GF-D8 (cell line): ENCODE measurements at regions not wholly inside any gene's neighbourhood (a gene's known extent, or its start where the extent isn't known, plus 50 kb on each side); places are given as distances from the start of the nearest gene placed in this dataset.

ENCODE experiments used
- DNase-seq: peaks from one replicate; lab custom pipeline; 2025; lab: John Stamatoyannopoulos, UW

DNA sequence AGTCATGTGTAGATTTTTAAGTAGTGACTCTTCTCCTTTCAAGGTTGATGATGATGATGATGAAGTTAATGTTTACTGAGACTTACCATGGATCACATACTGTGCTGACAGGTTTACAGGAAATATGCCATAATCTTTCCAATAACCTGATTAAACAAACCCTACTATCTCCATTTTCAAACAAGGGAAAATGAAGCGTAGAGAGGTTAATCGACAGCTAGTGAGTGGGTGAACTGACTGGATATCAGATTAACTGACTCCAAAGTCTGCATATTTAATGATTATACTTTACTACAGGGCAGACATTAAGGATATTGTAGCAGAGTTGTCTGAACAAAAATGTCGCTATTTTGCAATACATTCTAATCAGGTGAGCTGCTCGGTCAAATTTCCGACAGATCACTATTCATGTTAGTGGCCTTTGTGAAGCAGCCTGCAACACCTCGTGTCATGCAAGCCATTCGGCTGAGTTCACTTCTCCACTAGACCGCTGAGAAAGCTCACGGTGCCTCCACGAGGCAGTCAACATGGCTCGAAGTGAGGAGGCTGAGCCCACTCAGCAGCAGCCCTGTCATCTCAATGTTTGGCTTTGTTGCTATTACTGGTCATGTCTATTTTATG is 264.2 kb downstream of the NFKBIZ start:
- no peak for DNase-seq

DNA sequence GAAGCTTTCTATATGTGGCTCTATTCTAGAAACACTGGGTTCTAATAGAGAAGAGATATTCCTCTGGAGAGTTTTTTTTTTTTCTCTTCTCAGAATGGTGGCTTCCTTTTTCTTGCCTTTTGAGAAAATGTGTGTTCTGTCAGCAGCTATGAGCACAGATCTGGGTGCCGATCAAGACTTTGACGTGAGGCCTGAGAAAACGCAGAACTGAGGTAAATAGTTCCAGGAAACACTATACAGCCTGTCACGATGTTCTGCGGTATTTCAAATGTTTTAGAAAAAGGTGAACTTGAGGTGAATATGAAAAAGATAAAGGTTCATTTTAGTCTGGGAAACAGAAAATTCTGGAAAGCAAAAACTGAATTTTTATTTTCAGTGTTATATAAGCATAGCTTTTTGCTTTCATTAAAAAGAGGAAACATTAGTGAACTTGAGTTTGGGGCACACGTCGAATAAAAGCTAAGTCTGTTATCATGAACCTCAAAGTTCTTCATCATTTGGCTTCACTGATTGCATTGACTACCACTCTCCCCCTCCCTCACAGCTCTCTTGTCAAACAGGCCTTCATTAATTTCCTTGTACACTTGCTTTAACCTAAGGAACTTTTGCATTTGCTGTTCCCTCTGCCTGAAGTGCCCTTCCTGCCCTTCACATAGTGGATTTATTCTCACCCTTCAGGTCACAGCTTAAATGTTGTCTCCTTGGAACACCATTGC is 265.1 kb downstream of the NFKBIZ start:
- no peak for DNase-seq

DNA sequence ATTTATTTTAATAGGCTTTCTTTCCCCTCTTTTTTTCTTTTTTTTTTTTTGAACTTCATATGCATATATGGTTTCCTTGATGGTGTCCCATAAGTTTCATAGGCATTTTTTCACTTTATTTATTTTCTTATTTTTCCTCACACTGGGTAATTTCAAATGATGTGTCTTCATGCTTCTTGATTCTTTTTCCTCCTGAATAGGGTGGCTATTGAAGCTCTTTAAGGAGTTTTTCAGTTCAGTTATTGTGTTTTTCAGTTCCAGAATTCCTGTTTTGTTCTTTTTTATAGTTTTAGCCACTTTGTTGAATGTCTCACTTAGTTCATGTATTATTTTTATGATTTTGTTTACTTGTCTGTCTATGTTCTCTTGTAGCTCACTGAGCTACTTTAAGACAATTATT is 273.2 kb downstream of the NFKBIZ start:
- DNase-seq = no peak

DNA sequence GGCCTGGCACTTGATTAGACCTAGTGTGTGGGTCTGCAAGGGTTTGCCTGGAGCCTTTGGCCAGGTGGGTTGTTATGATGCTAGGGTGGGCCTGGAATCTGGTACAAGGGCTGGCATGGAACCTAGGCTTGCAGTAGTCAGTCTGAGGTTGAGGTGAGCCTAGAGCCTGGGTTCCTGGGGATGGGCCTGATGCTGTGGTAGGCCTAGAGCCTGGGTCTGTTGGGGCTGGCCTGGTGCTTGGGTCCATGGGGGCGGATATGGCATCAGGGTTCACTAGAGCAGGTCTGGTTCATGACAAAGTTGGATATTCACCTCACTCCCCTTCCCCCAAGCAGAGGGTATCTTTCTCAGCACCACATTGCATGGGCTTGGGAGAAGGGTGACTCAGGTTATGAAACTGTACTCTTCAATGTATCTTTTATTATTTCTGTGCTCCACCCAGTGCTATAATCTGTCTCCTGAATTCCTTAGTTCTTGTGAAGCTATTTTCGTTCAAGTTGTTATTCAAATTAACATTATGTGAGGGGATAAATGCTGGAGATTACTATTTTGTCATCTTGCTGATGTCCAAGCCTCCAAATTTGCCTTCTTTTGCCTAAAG is 274.4 kb downstream of the NFKBIZ start:
- no peak for DNase-seq

DNA sequence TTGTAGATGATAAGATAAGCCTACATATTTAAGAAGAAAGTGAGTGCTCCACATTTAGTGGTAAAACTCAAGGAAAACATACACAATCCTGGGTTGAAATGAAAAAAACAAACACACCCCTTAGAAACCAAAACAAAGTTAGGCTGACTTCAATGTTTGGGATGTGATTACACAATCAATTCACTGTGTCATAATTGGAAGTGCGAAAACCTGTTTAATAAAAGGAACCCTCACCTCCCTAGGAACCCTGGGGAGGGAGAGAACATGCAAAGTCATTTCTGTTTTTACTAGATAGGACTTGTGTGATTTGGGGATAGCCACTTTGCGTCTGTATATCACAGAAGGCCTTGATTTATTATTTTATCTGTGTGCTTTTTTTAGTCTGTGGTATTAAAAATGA is 275.0 kb downstream of the NFKBIZ start:
- DNase-seq = no peak

DNA sequence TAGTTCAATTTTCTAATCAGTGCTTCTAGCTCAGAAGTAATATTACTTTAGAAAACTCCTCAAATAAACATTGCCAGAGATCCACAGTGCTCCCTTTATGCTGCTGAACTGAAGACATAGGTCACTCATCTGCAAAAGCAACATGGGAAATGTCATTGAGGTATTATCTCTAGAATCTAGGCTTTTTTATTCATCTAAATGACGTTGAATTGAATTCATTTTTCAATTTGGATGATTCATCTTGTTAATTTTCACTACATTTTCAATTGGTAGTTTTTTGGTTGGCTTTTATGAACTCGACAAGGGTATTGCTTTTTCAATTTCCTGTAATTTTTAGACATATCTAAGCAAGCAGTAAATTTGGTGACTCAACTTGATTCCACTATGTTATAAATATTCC is 275.4 kb downstream of the NFKBIZ start:
- DNase-seq = no peak

DNA sequence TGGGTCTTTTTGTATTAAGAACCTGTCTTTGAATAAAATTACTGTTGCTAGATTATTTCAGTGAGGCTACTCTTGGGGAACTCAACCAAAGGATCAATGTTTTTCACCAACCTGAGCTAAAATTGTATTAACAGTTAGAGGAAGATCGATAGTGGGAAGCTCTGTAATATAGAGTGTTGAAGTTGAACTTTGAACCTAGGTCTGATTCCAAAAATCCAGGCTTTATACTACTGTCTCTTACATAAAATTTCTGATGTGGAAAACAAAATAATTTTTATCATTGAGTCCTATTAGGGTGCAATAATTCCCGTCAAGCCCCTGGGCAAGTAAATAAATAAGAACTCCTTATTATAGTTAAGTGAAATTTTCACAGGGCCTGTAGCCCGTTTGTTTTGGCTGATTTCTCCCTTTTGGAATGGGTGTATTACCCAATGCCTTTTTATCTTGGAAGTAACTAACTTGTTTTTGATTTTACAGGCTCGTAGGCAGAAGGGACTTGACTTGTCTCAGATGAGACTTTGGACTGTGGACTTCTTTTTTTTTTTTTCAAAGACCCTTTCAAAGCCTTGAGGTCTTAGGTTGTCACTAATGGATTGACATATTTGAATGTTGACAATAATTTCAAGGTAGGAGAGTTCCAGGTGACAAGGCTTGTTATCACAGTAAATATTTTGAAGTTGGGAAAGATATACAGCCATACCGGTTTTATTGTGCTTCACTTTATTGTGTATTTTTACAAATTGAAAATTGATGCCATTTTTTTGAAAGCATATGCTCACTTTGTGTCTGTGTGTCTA is 276.1 kb downstream of the NFKBIZ start:
- no peak for DNase-seq

DNA sequence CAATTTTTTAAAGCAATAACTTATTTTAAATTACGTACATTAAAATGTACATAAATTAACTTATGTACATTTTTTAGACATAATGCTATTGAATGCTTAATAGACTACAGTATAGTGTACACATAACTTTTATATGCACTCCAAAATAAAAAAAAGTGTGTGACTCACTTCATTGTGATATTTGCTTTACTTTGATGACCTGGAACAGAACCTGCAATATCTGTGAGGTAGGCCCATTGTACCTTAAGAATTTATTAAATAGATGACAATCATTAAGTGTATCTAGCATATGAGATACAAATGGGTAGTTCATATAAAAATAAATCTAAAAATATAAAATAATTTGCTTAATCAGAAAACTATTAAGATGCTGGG is 276.7 kb downstream of the NFKBIZ start:
- no peak for DNase-seq

DNA sequence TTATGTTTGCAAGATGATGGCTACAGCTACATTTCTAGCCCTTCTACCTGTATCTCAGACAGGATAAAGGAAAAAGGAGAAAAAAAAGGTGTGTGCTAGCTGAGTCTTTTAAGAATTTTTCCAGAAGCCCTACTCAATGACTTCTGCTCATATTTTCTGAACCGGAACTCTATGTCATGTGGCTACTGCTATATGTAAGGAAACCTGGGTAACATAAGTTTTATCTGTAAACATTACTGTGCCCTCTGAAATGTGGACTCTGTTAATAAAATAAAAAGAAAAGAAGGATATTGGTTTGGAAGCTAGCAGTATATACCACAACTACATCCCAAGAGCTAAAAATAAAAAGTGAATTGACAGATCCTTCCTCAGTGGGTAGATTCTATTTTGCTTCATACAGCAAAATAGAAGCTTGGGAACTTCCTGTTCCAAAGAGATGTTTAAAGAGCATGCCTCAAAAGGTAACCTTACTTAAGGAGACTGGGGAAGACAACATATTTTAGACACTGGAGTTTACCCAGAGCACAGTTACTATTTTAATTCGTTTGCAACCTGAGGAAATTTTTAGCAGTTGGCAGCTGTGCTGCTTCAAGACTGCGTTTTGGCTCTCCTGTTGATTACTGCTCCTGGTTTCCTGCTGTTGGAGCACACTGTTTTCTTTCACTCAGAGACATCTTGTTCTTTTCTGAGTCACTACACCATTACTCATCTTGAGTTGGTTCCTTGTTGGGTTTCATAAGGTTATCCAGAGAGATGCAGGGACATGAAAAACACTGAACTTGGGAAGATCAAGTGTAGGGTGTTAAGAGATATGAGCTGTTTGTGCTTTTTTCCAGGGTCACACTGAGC is 280.7 kb downstream of the NFKBIZ start:
- no peak for DNase-seq

DNA sequence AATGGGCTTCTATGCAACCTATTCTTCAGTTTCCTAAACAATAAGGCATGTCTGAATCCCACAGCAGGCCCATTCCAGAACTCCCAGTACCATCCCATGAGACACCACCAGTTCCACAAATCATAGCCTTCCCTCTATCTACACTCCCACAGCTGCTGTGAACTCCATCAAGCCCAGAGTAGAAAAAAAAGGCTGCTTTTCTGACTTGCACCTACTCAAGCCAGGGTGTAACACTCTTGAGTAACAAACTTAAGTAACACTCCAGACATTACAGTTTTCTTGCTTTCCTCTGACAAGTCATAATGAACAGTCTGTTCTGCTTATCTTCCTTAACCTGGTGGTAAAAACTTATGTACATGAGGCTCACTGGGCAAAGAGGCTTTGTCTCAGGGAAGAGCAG is 283.1 kb downstream of the NFKBIZ start:
- no peak for DNase-seq

DNA sequence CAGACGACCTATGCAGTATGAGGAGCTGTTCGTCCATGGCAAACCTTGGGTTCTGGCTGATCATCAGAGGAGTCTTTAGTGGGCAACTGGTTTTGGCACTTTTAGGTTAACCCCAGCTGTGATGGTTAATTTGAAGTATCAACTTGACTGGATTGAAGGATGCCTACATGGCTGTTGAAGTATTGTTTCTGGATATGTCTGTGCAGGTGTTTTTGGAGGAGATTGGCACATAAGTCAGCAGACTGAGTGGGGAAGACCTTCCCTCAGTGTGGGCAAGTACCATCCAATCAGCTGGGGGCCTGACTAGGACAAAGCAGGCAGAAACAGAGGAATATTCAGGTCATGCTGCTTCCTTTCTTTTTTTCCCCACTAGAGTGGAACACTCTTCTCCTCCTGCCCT is 284.1 kb downstream of the NFKBIZ start:
- DNase-seq = no peak

DNA sequence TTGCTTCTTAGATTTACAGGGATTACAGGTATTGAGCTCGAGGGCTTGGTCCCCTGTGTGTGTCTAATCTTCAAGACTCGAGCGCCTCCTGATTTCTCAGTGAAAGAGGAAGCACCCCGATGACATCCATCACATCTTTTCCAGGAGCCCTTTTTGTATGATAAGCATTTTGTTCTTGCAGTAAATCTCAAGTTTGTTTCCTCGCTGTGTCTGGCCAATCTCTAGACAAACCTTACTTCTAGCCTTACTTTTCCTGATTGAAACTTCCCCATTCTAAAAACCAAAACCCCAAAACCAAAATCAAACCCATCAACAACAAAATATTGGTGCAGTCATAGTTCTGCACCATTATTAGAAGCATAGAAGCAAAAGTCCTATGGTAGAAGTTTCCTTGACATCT is 286.0 kb downstream of the NFKBIZ start:
- DNase-seq = no peak

DNA sequence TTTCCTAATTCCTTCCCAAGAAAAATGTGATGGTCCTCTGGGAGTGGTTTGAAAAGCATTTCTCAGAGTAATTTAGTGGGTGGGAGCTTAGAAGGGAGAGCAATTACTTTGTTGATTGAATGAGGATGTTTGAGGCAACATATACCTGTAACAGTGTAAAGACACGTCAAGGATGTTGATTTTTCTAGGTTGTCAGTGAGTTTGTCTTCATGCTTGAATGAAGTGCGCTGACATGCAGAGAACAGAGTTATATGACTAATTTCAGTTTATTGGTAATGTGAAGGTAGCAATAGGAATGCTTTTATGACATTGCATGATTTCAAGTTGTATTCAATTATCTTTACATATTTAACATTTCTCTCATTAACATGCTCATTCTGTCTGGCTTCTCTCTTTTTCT is 286.9 kb downstream of the NFKBIZ start:
- no peak for DNase-seq

DNA sequence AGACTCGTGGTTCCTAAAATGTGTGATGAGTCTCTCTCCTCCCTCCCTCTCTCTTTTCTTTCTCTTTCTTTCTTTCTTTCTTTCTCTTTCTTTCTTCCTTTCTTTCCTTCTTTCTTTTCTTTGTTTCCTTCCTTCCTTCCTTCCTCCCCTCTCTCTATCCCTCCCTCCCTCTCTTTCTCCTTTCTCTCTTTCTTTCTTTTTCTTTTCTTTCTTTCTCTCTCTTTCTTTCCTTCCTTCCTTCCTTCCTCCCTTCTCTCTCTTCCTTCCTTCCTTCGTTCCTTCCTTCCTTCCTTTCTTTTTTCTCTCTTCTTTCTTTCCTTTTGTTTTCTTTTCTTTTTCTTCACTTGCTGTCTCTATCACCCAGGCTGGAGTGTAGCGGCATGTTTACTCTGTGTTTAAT is 290.8 kb downstream of the NFKBIZ start:
- no peak for DNase-seq

DNA sequence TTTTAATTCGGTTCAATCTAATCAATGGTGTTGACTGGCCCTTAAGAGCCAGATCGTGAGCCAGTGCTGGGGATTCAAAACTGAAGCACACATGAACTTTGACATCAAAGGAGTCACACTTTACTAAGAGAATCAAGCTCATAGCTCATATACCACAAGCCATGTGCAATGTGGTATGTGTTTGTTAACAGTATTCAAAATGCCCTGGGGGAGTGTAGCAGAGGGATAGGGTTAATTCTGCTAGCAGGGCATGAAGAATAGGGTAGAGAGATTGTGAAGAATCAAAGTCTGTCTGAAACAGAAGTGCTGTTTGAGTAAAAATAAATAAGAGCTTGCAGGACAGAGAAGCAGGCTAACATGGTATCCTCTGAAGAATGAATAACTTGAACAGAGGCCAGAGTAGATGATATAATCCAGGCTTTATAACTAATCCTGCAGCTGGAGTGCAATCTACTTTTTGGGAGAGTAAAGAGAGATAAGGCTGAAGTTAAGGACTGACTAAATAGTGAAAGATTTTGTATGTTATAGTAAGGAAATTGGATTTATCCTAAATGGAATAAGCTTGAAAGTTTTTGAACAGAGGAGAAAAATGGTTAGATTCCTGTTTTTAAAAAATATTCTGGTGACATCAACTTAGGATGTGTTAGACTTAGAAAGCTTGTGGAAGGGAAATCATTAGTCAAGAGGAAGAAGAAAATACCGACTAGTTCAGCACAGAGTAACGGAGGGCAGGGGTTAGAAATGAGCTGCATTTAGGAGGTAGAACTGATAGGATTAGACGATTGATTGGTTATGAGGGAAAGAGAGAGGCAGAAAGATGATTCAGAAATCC is 292.0 kb downstream of the NFKBIZ start:
- DNase-seq = no peak

DNA sequence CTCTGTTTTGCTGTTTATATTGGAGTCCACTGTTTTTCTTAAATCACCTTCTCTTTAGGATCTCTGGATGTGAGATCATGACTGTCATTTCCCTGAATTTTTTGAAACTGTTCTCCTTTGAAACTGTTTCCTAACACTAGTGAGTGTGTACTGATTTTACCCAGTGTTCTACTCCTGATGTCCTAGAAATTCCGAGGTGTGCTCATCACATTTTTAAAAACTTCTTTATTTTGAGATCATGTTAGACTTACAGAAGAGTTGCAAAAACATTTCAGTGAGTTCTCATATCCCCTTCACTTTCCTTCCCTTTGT is 292.6 kb downstream of the NFKBIZ start:
- DNase-seq = no peak

DNA sequence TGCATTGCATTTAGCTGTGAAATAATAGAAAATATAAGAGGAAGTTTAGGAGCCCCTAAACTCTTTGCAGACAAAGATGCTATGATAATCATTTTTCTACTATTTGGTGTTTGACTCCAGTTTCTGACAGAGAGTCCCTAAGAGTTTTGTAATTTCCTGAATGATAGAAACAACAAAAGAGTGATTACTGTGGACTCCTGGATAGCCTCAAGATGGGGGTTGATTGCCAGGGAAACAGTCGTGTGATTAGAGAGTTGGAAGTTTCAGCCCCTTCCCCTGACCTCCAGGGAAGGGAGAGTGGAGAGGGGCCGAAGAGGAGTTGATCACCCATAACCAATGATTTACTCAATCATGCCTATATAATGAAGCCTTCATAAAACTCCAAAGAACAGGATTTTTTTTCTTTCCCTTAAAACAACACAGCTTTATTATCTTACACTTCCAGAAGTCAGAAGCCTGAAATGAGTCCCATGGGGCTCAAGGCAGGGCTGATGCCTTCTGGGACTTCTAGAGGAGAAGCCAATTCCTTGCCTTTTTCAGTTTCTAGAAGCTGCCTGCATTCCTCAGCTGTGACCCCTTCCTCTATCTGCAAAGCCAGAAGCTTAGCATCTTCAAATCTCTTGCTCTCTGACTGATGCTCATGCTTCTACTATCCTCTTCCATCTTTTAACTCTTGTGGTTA is 292.3 kb upstream of the ZPLD1 start:
- DNase-seq = no peak

DNA sequence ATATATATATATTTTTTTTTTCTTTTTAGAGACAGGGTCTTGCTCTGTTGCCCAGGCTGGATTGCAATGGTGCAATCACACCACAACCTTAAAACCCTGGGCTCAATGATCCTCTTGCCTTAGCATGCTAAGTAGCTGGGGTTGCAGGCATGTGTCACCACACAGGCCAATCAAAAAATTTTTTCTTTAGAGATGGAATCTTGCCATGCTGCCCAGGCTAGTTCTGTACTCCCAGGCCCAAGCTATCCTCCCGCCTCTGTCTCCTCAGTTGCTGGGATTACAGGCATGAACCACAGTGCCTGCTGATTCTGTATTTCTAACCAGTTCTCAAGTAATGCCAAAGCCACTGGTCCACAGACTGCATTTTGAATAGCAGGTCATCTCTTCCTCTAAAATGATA is 291.3 kb upstream of the ZPLD1 start:
- DNase-seq = no peak

DNA sequence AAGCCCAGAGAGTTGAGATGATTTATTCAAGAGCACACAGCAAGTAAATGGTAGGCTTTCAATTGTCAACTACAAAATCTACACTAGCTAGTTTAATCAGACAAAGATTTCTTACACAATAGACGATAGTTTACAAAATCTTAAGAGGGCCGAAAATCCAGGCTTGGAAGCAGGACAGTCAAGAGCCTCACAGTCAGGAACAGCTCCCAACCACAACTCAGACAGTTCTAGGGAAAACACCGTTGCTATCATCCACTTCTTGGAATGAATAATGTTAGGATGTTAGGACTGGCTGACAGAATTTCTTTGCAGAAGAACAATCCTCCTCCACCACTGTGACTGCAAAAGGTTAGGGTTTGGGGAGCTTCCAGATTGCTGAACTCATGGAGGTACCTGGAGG is 290.8 kb upstream of the ZPLD1 start:
- no peak for DNase-seq

DNA sequence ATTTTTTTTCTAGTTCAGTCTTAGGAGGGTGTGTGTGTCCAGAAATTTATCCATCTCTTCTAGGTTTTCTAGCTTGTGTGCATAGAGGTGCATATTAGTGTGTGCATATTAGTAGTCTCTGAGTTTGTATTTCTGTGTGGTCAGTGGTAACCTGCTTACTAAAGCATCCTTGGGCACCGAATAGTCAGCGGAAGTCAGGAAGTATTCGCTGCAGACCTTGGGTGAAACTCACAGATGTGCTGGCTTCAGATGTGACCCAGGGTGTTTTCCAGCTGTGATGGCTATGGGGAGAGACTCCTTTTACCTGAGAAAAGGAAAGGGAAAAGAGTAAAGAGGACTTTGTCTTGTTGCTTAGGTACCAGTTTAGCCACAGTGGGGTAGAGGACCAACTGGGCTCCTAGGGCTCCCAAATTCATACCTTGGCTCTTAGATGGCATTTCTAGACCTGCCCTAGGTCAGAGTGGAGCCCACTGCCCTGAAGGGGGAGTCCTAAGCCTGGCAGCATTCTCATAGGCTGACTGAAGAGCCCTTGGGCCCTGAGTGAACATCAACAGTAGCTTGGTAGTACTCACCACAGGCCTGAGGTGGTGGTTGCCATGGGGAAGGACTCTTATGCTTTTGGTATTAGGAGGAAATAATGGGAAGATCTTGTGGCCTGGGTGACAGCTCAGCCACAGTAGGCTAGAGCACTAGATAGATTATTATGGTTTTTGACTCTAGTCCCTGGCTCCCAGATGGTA is 286.0 kb upstream of the ZPLD1 start:
- no peak for DNase-seq
